A549 (cell line): ENCODE measurements at regions not wholly inside any gene's neighbourhood (a gene's known extent, or its start where the extent isn't known, plus 50 kb on each side); places are given as distances from the start of the nearest gene placed in this dataset.

ENCODE experiments used
- CBX8 ChIP-seq: fragments of 200-600 bp; sonication (generic); IDR thresholded peaks from 2 replicates; pipeline ENCODE4 v1.6.1; 2016
- JUNB ChIP-seq: fragments of >200 bp; sonication (Bioruptor Twin); formaldehyde crosslinking; IDR thresholded peaks from 2 replicates; pipeline ENCODE4 v1.6.1; 2016
- MYC ChIP-seq: IDR thresholded peaks from 2 replicates; pipeline ENCODE4 v1.6.1; 2012; ENCODE audit warnings: mild to moderate bottlenecking, inconsistent platforms, low read length, improper control_type of control experiment, borderline replicate concordance
- RAD21 ChIP-seq, 2 experiments: fragments of >200 bp in 1 of 2; sonication (Bioruptor Twin) in 1 of 2; formaldehyde crosslinking in 1 of 2; IDR thresholded peaks in 1 of 2; conservative IDR thresholded peaks in 1 of 2; 2 replicates in 1 of 2; 3 replicates in 1 of 2; pipeline ENCODE4 v1.6.1; 2012 to 2018; ENCODE audit warnings: inconsistent platforms in 1 of 2
- TFCP2L1 ChIP-seq: fragments of 250-450 bp; sonication (Bioruptor Pico); IDR thresholded peaks from 2 replicates; pipeline ENCODE4 v1.5.0; 2021; ENCODE audit warnings: mild to moderate bottlenecking
- TF ChIP-seq, protein P1 (sequence below): fragments of >200 bp; sonication (Bioruptor Twin); formaldehyde crosslinking; IDR thresholded peaks from 3 replicates; pipeline ENCODE4 v1.5.1; 2016

DNA sequence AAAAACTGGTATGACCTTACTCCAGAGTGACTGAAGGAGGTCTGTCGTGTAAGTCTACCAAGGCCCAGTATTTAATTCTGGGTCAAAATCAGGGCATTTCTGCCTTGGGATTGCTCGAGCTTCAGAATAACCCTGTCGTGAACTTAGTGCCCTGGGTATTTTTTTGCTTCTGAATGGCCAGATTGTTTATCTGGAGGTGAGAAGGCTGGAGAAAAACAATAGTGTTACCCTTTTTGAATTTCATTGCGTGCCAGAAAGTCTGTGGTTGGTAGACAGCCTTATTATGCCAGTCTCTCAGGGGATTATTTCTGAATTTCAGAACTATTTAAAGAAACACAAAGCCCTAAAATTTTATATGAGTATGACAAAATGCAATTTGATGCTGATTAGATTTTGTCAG lies 323.4 kb downstream of the CSNK1G3 start:
- TF ChIP-seq, protein P1, sequence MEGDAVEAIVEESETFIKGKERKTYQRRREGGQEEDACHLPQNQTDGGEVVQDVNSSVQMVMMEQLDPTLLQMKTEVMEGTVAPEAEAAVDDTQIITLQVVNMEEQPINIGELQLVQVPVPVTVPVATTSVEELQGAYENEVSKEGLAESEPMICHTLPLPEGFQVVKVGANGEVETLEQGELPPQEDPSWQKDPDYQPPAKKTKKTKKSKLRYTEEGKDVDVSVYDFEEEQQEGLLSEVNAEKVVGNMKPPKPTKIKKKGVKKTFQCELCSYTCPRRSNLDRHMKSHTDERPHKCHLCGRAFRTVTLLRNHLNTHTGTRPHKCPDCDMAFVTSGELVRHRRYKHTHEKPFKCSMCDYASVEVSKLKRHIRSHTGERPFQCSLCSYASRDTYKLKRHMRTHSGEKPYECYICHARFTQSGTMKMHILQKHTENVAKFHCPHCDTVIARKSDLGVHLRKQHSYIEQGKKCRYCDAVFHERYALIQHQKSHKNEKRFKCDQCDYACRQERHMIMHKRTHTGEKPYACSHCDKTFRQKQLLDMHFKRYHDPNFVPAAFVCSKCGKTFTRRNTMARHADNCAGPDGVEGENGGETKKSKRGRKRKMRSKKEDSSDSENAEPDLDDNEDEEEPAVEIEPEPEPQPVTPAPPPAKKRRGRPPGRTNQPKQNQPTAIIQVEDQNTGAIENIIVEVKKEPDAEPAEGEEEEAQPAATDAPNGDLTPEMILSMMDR, result no peak
- no peak for TF ChIP-seq TFCP2L1 (CRISPR knock-in tag)
- TF ChIP-seq RAD21 (conservative IDR thresholded peaks at IDR 0.05 in 1 of 2, IDR thresholded peaks at IDR 0.05 in 1 of 2), result no peak
- TF ChIP-seq CBX8, result no peak
- no peak for TF ChIP-seq MYC
- TF ChIP-seq JUNB, result no peak
